NCI-H460 (cell line): ENCODE measurements at regions not wholly inside any gene's neighbourhood (a gene's known extent, or its start where the extent isn't known, plus 50 kb on each side); places are given as distances from the start of the nearest gene placed in this dataset.
"Not testable (repeated sequence)": the region's sequence is repeated elsewhere in the genome, so short reads cannot be mapped to it uniquely, and the experiment has no call there.

Experiments used
- DNase-seq: peaks from one replicate; pipeline ENCODE4 v3.0.0-alpha.2; 2016; ENCODE audit warnings: low read depth; ENCODE audit errors: extremely low read depth

GRCh38 chr2:118744682-118745181 lies 102.7 kb downstream of the EN1 start:
- DNase-seq, result not testable (repeated sequence)

DNA sequence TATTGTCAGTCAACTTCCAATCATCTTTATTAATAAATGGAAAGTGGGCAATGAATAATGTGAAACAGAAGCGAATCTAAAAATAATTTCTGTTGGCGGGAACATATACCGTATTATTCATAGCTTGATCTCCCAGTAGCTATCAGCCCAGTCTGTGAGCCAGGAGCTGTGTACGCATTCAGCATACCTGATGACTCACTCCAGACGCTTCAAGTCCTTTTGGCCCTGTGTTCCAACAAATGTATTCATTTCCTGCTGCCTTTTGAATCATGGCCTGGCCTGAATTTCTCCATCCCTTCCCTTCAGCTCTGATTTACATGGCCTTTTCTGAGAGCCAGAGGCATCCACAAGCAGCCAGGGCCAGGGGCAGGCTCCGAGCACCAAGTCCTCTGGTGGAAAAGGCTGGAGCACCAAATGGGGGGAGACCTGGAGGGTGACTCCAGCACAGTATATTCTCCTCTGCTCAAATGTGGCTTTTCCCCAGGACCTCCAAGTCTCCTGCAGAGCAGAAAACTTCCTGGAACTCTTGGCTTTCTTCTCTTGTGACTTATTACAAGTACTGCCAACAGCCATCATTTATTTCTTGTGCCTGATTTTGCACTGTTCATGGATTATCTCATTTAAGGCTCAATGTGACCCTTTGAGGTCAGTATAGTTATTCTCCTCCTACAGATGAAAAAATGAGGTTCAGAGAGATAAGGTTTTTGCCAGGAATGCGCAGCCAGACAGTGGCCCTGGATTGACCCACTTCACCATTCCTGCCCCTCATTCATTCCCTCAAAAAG lies 108.7 kb downstream of the EN1 start:
- peak; percentile 48 for DNase-seq

GRCh38 chr2:118738106-118738505 lies 109.3 kb downstream of the EN1 start:
- no peak for DNase-seq

- DNase-seq, result no peak
These were observed 109.8 kb downstream of the EN1 start for GRCh38 chr2:118737684-118738083.

GRCh38 chr2:118732432-118732831 lies 115.0 kb downstream of the EN1 start:
- DNase-seq, result no peak

DNA sequence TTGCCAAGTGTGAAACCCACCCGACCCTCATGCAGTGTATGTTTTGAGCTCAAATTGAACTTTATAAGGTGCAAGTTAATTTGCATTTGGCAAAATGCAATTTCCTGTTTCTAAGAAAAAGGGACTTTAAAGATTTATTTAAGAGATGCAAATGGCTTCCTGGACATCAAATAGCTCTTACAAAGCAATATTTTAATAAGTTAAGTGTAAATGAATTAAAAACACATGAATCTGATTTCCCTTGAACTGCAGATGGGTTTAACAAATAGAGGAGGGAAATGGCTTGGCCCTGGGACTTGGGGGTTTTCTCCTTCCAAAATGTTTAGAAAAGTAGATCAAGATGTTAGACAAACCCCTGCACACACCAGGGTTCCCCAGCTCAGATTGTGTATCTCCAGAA lies 116.0 kb downstream of the EN1 start:
- DNase-seq, result no peak

DNA sequence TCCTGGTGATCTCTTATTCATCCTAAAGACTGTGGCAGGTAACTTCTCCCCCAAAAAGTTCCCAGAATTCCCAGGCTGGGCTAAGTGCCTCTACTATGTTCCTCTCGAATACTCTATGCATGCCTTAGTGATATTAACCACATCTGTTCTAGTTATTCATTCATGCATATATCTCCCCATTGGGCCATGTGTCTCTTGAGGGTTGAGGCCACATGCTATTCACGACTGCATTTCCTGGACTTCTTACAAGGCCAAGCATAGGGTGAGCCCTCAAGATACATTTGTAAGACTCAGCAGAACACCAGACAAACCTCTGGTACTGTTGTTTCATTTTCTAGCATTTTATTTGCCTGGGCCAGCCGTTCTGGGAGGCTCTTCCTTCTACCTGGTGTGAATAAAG lies 117.0 kb downstream of the EN1 start:
- no peak for DNase-seq

DNA sequence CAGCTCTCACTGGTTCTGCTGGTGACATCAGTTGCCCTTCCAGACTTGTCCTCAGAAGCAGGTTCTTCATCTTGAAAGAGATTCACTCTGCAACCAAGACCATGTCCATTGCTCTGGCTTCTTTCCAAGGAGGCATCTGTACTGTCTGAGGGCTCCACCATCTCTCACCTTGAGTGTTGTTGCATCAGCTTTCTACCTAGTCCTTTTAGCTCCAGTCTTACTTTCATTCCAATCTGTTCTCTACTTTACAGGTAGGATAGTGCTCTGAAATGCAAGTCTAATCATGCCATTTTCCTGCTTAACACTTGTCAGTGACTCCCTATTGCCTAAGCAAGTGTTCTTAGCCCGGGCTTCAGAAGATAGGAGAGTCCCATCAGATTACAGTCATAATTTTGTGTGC lies 117.7 kb downstream of the EN1 start:
- DNase-seq, result no peak

- DNase-seq, result no peak
These were observed 118.5 kb downstream of the EN1 start for GRCh38 chr2:118728984-118729383.

DNA sequence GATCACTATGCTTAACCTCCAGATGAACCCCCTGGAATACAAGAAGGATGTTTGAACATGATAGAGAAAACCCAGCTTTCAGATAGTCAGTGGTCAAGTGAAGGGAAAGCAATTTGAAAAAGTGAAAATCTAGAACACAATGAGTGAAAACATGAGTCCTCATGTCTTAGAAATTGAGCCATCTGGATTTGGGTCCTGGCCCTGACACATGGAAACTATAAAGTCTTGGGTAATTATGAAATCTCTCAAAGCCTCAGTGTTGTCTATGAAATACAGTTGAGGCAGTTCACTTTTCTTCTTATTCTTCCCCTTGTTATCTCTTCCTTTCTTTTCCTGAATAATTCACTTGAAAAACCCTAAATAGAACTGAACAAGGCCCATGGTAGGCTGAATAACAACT lies 120.6 kb downstream of the EN1 start:
- DNase-seq, result no peak

DNA sequence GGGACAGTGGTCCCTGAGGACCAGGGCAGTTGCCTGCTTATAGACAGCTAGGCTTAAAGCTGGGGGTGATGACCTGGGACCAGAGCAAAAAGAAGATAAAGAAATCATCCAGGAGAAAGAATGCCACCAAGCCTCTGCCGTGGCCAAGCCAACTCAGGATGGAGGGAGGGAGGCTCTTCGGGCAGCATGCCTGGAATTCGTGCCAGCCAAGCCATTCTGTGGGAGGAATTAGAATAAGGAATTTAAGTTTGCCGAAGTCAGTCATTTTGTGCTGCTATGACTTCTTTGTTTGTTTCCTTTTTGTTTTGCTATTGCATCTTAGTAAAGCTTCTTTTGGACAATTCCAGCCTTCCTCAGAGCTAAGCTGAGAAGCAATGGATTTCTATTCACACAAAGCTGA lies 124.1 kb downstream of the EN1 start:
- DNase-seq, result no peak

DNA sequence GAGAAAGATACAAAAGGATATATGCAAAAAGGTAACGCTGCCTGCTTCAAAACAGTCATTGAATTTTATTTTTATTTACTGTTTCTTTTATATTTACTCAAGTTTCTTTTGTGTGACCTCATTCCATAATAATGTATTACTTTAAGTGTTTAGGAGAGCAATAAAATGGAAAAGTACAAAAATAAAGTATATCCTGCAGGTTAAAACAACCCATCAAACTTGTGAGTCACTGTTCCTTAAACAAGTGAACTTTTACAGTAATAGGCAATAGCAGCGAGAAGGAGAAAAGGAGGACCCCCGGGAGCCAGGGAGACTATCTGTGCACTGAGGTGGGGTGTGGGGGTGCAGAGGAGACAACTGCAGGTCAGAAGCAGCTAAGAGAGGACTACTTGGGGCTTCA lies 124.5 kb downstream of the EN1 start:
- no peak for DNase-seq

DNA sequence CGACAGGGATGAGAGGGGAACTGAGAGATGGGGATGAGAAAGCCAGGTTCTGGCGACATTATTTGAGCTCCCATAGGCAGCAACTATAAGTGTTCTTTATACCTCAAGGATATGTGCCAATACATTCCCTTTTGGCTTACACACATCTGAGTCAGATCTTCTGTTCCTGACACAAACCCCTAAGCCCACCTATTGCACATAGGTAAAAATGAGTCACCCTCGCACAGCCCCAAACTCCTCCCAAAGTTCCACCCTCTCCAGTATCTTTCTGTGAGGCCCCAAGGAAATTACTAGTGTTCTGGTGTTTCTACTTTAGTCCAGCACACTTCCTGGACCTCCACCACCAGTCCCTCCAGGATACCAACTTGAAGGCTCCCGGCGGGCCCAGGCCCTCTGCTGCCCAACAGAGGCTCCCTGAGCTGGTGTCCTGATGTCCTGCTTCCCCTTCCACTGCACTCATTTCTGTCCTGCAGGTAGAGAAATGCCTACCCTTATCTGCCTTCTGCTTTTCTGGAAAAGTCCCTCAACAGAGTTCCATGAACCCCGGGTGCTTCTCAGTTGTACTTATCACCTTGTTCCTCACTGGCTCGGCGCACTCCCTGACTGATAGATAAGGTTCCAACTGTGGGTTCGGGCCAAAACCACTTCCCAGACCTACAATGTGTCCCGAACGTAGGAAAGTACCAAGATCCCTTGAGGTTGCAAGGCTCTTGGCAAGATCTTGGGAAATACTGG lies 125.5 kb downstream of the EN1 start:
- DNase-seq, result no peak

DNA sequence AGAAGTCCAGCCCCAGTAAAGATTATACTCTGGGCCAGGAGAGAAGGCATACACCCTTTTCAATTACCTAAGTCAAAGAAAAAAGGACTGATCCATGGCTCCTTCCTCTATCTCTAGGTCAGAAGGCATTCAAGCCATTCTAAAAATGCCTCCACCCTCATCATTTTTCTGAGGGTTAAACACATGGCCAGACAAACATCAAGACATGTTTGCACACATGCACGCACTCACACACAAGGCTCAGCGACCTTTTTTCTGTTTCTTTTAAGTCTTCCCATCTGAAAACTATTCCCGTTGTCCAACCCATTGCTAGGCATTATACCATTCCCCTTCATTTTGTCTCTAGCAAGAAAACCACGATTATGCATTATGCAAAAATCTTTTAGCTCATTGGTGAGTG lies 126.6 kb downstream of the EN1 start:
- no peak for DNase-seq

GRCh38 chr2:118718921-118719320 lies 128.5 kb downstream of the EN1 start:
- no peak for DNase-seq

GRCh38 chr2:118716102-118716501 lies 131.3 kb downstream of the EN1 start:
- DNase-seq, result no peak

GRCh38 chr2:118714118-118714517 lies 133.3 kb downstream of the EN1 start:
- no peak for DNase-seq

- no peak for DNase-seq
These were observed 135.8 kb downstream of the EN1 start for GRCh38 chr2:118711603-118712002.

- no peak for DNase-seq
These were observed 137.0 kb downstream of the EN1 start for GRCh38 chr2:118710481-118710880.

GRCh38 chr2:118709786-118710185 lies 137.7 kb downstream of the EN1 start:
- no peak for DNase-seq

DNA sequence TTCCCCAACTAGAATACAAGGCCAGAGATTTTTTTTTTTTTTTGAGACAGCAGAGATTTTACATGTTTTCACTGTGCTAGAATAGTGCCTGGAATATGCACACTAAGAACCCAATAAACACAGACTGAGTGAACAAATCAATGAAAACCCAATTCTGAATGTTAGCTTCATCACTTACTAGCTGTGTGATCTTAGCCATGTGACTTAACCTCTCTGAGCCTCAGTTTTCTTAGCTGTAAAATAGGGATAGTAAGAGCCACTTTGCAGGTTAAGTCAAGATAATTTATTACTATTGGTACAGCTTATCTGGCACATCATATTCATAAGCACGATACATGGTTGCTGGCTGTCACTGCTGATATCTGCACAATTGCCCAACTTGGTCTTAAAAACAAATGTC lies 140.6 kb downstream of the EN1 start:
- DNase-seq, result no peak

- no peak for DNase-seq
These were observed 141.1 kb downstream of the EN1 start for GRCh38 chr2:118706371-118706770.
